ENCODE measurements at regions not wholly inside any gene's neighbourhood (a gene's known extent, or its start where the extent isn't known, plus 50 kb on each side); places are given as distances from the start of the nearest gene placed in this dataset.

DNA sequence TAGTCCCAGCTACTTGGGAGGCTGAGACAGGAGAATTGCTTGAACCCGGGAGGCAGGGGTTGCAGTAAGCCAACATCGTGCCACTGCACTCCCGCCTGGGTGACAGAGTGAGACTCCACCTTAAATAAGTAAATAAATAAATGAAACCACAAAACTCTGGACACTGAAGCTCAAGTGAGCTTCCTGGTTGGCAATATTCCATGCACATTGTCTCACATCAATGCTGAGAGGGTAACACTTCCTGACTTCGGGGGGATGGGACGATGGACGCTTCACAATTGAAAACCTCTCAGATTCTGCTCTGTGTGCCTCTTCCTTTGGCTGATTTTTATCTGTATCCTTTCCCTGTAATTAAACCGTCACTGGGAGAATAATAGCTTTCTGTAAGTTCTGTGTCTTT, 70.0 kb upstream of the ZNF644 start:
- Histone ChIP-seq H3F3A (ENCODE audit: insufficient read depth, low read depth) (peaks cover 23% of the 10 kb centered on the region), H3K79me2 (ENCODE audit: low read depth) (no peaks in the 10 kb centered on the region), H3K27me3 (ENCODE audit: insufficient read depth, low read depth) (no peaks in the 10 kb centered on the region), H3K9me2 (ENCODE audit: insufficient read depth) (no peaks in the 10 kb centered on the region), H3K9me3 (ENCODE audit: insufficient read depth, low read depth) (peaks cover 3% of the 10 kb centered on the region; the same call in 1 of the 2 replicates), H4K20me1 (ENCODE audit: insufficient read depth) (no peaks in the 10 kb centered on the region), H2AFZ (peak overlapping the region; percentile 78), H3K27ac (peak overlapping the region; percentile 95), H3K4me2 (peak overlapping the region; percentile 76), H3K4me1 (replicated peaks; ENCODE audit: insufficient read depth) (peaks cover 33% of the 10 kb centered on the region), H3K36me3 (ENCODE audit: low read depth) (no peaks in the 10 kb centered on the region), H3K4me3 (peak overlapping the region; percentile 38; the same call in 1 of the 2 replicates)
- ChIA-PET CTCF (interaction anchor here (0.6 kb wide), 2 partner anchors 8 to 75 kb away, joined by 3 to 4 read pairs; no protein-coding TSS in a partner anchor), POLR2A (ENCODE audit: unreplicated experiment) (interaction anchor here (0.6 to 1.5 kb wide), 2 partner anchors 17 to 70 kb away, joined by 5 read pairs; no protein-coding TSS in a partner anchor)
- BruUV-seq (replicated peaks), result no TSS peak
- DNase-seq, result peak; percentile 38 to 96
- no peak for TF ChIP-seq EZH2 (IDR thresholded peaks at IDR 0.05; ENCODE audit: low read depth)
- TF ChIP-seq, protein P1, sequence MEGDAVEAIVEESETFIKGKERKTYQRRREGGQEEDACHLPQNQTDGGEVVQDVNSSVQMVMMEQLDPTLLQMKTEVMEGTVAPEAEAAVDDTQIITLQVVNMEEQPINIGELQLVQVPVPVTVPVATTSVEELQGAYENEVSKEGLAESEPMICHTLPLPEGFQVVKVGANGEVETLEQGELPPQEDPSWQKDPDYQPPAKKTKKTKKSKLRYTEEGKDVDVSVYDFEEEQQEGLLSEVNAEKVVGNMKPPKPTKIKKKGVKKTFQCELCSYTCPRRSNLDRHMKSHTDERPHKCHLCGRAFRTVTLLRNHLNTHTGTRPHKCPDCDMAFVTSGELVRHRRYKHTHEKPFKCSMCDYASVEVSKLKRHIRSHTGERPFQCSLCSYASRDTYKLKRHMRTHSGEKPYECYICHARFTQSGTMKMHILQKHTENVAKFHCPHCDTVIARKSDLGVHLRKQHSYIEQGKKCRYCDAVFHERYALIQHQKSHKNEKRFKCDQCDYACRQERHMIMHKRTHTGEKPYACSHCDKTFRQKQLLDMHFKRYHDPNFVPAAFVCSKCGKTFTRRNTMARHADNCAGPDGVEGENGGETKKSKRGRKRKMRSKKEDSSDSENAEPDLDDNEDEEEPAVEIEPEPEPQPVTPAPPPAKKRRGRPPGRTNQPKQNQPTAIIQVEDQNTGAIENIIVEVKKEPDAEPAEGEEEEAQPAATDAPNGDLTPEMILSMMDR (conservative IDR thresholded peaks at IDR 0.05), result no peak
- intact Hi-C loops (cut with micrococcal nuclease; ENCODE audit: unreplicated experiment), result loop anchor here (1.0 to 5.0 kb wide), 2 partner anchors 8 to 70 kb away; partner anchors contain the start of gene ZNF644

DNA sequence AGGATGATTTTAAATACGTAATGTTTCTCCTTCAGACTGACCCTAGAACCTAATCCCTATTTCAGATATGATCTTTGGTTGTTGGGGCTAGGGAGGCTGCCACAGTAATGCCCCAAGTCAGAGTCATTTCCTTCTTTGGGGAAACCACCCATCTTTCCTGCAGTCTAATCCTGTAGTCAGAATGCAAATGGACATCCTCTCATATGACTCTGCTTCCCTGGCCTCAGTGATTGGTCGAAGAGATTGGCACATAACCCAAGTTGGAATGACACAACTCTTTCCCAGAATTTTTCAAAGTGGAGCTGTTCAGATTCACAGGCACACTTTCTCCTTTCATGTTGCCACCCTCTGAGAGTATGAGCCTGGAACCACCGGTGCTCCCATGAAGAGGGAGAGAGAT, 58.8 kb upstream of the ZNF644 start:
- no peaks in the 10 kb centered on the region for H3K27me3 ChIP-seq (ENCODE audit: insufficient read depth, low read depth)
- H3K9me2 ChIP-seq (ENCODE audit: insufficient read depth), result no peaks in the 10 kb centered on the region
- no peaks in the 10 kb centered on the region for H3K36me3 ChIP-seq (ENCODE audit: low read depth)
- DNase-seq, result no peak
- no TSS peak for BruUV-seq (replicated peaks)
- no peaks in the 10 kb centered on the region for H4K20me1 ChIP-seq (ENCODE audit: insufficient read depth)
- H3K4me1 ChIP-seq (replicated peaks; ENCODE audit: insufficient read depth), result no peaks in the 10 kb centered on the region; the same call in 1 of the 2 replicates
- TF ChIP-seq, protein P1 (conservative IDR thresholded peaks at IDR 0.05), result no peak
- TF ChIP-seq EZH2 (IDR thresholded peaks at IDR 0.05; ENCODE audit: low read depth), result no peak
- no peak overlapping the region for H3K27ac ChIP-seq
- no peak overlapping the region for H2AFZ ChIP-seq
- no peaks in the 10 kb centered on the region for H3K9me3 ChIP-seq (ENCODE audit: insufficient read depth, low read depth)
- no peak overlapping the region for H3K4me3 ChIP-seq
- H3K79me2 ChIP-seq (ENCODE audit: low read depth), result no peaks in the 10 kb centered on the region
- POLR2A ChIA-PET (ENCODE audit: unreplicated experiment), result no interaction called here
- CTCF ChIA-PET, result no interaction called here
- no peaks in the 10 kb centered on the region for H3F3A ChIP-seq (ENCODE audit: insufficient read depth, low read depth)
- intact Hi-C loops (cut with micrococcal nuclease; ENCODE audit: unreplicated experiment), result no loop called here
- H3K4me2 ChIP-seq, result no peak overlapping the region

DNA sequence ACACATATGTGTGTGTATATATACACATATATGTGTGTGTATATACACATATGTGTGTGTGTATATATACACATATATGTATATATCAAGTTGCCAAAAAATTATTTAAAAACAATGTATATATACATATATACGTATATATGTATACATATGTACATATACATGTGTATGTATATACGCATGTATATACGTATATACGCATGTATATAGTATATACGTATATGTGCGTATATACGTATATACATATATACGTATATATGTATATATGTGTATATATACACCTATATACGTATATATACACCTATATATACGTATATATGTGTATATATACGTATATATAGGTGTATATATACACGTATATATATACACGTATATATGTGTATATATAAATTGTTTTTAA, 57.0 kb upstream of the ZNF644 start:
- no TSS peak for BruUV-seq (replicated peaks)
- H3K79me2 ChIP-seq (ENCODE audit: low read depth), result no peaks in the 10 kb centered on the region
- POLR2A ChIA-PET (ENCODE audit: unreplicated experiment), result no interaction called here
- no peak overlapping the region for H3K4me3 ChIP-seq
- TF ChIP-seq EZH2 (IDR thresholded peaks at IDR 0.05; ENCODE audit: low read depth), result no peak
- TF ChIP-seq, protein P1 (conservative IDR thresholded peaks at IDR 0.05), result no peak
- H4K20me1 ChIP-seq (ENCODE audit: insufficient read depth), result no peaks in the 10 kb centered on the region
- no peaks in the 10 kb centered on the region for H3K9me3 ChIP-seq (ENCODE audit: insufficient read depth, low read depth)
- intact Hi-C loops (cut with micrococcal nuclease; ENCODE audit: unreplicated experiment), result no loop called here
- H3K27me3 ChIP-seq (ENCODE audit: insufficient read depth, low read depth), result no peaks in the 10 kb centered on the region
- H3K27ac ChIP-seq, result no peak overlapping the region
- H3K36me3 ChIP-seq (ENCODE audit: low read depth), result no peaks in the 10 kb centered on the region
- H2AFZ ChIP-seq, result no peak overlapping the region
- no peaks in the 10 kb centered on the region for H3K9me2 ChIP-seq (ENCODE audit: insufficient read depth)
- no peak overlapping the region for H3K4me2 ChIP-seq
- DNase-seq, result no peak
- CTCF ChIA-PET, result no interaction called here
- H3F3A ChIP-seq (ENCODE audit: insufficient read depth, low read depth), result no peaks in the 10 kb centered on the region
- H3K4me1 ChIP-seq (replicated peaks; ENCODE audit: insufficient read depth), result no peaks in the 10 kb centered on the region; the same call in 1 of the 2 replicates

All from PC-9 (cell line).